Suprapubic skin (tissue), 4 donors: ENCODE measurements at regions not wholly inside any gene's neighbourhood (a gene's known extent, or its start where the extent isn't known, plus 50 kb on each side); places are given as distances from the start of the nearest gene placed in this dataset.

ENCODE experiments used
- DNase-seq, 2 donors: peaks; one replicate each; pipeline ENCODE4 v3.0.0-alpha.2; 2019; ENCODE audit warnings: low spot score in 2 of 2
- H3K27ac ChIP-seq: fragments of 200-600 bp; sonication (generic); one replicate; pipeline ENCODE4 v1.5.1; 2019
- H3K27me3 ChIP-seq: fragments of 200-600 bp; sonication (generic); one replicate; pipeline ENCODE4 v1.5.1; 2019
- H3K36me3 ChIP-seq: fragments of 200-600 bp; sonication (generic); one replicate; pipeline ENCODE4 v1.5.1; 2019
- H3K4me1 ChIP-seq: fragments of 200-600 bp; sonication (generic); one replicate; pipeline ENCODE4 v1.5.1; 2019
- H3K4me3 ChIP-seq: fragments of 200-600 bp; sonication (generic); one replicate; pipeline ENCODE4 v1.5.1; 2019; ENCODE audit warnings: mild to moderate bottlenecking
- H3K9me3 ChIP-seq: fragments of 200-600 bp; sonication (generic); one replicate; pipeline ENCODE4 v1.5.1; 2019
- CTCF ChIP-seq, 2 donors: fragments of 200-600 bp in 1 of 2; fragments of 450-650 bp in 1 of 2; sonication (generic) in 1 of 2; IDR thresholded peaks; one replicate each; pipeline ENCODE4 v1.5.1; 2016 to 2019; ENCODE audit warnings: antibody characterized with exemption in 2 of 2, mild to moderate bottlenecking in 1 of 2, moderate library complexity in 1 of 2
- EP300 ChIP-seq: sonication (generic); formaldehyde crosslinking; IDR thresholded peaks from one replicate; pipeline ENCODE4 v1.6.1; 2017; ENCODE audit warnings: antibody characterized with exemption
- POLR2A ChIP-seq, 2 donors: fragments of 450-650 bp; IDR thresholded peaks; one replicate each; pipeline ENCODE4 v1.6.1; 2017; ENCODE audit warnings: antibody characterized with exemption in 2 of 2, mild to moderate bottlenecking in 2 of 2, moderate library complexity in 2 of 2
- POLR2AphosphoS5 ChIP-seq, 3 donors: sonication (generic); formaldehyde crosslinking; IDR thresholded peaks; one replicate each; pipeline ENCODE4 v1.6.1; 2017; ENCODE audit warnings: antibody characterized with exemption in 3 of 3
- WGBS: methylation state at CpG from one replicate; pipeline ENCODE4 v1.1.5; 2018; 5-methylcytosine and 5-hydroxymethylcytosine counted together

DNA sequence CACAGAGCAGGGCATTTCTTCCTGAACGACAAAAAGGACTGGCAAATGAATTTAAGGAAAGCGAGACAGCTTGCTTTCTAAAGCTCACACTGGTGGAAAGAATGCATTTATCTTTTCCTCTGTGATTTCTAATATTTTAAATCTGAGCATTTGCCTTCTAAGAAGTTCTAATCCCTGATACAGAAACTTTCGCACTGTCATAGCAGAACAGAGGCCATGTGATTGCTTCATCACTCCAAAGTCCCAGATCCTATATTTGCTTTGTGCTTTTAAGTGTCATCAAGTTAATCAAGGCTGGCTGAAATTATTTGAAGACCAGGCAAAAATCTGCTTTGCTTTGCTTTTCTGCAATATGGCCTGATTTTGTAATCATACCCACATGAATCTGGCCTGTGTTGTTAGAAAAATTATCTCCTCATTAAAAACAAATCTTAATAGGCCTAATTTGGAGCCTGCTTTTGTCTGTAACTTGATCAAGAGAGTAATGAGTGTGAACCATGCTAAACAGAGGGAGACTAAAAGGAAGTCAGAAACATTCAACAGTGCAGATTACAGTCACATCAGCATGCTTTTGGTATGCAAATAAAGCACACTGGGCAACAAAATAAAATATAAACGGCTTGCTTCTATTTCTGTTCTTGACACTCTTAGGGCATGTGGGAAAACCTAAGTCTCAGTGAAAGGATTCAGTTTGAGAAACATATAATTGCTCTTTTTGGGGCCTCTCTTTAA lies 178.2 kb upstream of the ADAMTS9 start:
- Histone ChIP-seq H3K4me1 (peaks cover 3% of the 10 kb centered on the region), H3K36me3 (no peaks in the 10 kb centered on the region), H3K9me3 (no peaks in the 10 kb centered on the region), H3K27ac (no peak overlapping the region), H3K4me3 (no peak overlapping the region), H3K27me3 (no peaks in the 10 kb centered on the region)
- WGBS = 54% methylated on average over 4 of the region's 4 CpGs
- DNase-seq = no peak
- no peak for TF ChIP-seq EP300
- TF ChIP-seq CTCF (IDR thresholded peaks at IDR 0.05) = no peak
- TF ChIP-seq POLR2A (IDR thresholded peaks at IDR 0.05) = no peak
- TF ChIP-seq POLR2AphosphoS5 (IDR thresholded peaks at IDR 0.05) = no peak

GRCh38 chr3:64863226-64864212 lies 175.7 kb upstream of the ADAMTS9 start:
- TF ChIP-seq CTCF (IDR thresholded peaks at IDR 0.05) (no peak), POLR2AphosphoS5 (IDR thresholded peaks at IDR 0.05) (no peak), POLR2A (IDR thresholded peaks at IDR 0.05) (no peak), EP300 (no peak)

GRCh38 chr3:64861684-64862083 lies 173.9 kb upstream of the ADAMTS9 start:
- Histone ChIP-seq H3K9me3 (no peaks in the 10 kb centered on the region), H3K4me1 (peaks cover 3% of the 10 kb centered on the region), H3K27ac (no peak overlapping the region), H3K4me3 (no peak overlapping the region), H3K27me3 (no peaks in the 10 kb centered on the region), H3K36me3 (no peaks in the 10 kb centered on the region)
- no peak for DNase-seq
- TF ChIP-seq EP300 (no peak), POLR2A (IDR thresholded peaks at IDR 0.05) (no peak), CTCF (IDR thresholded peaks at IDR 0.05) (no peak), POLR2AphosphoS5 (IDR thresholded peaks at IDR 0.05) (no peak)
- WGBS = 73% methylated on average over 3 of the region's 3 CpGs

More at GRCh38 chr3:64863226-64864212, 175.7 kb upstream of the ADAMTS9 start:
- H3K36me3 ChIP-seq = no peaks in the 10 kb centered on the region
- H3K9me3 ChIP-seq = no peaks in the 10 kb centered on the region
- no peak for DNase-seq
- H3K4me1 ChIP-seq = peaks cover 3% of the 10 kb centered on the region
- H3K27ac ChIP-seq = no peak overlapping the region
- H3K4me3 ChIP-seq = no peak overlapping the region
- 82% methylated on average over 11 of the region's 11 CpGs for WGBS
- H3K27me3 ChIP-seq = no peaks in the 10 kb centered on the region

GRCh38 chr3:64860536-64860870 lies 172.7 kb upstream of the ADAMTS9 start:
- Histone ChIP-seq H3K27ac (no peak overlapping the region), H3K4me1 (no peaks in the 10 kb centered on the region), H3K4me3 (no peak overlapping the region), H3K9me3 (no peaks in the 10 kb centered on the region), H3K36me3 (no peaks in the 10 kb centered on the region), H3K27me3 (no peaks in the 10 kb centered on the region)
- no peak for TF ChIP-seq CTCF (IDR thresholded peaks at IDR 0.05)
- 85% methylated on average over 2 of the region's 2 CpGs for WGBS
- no peak for DNase-seq
